ENCODE measurements at regions not wholly inside any gene's neighbourhood (a gene's known extent, or its start where the extent isn't known, plus 50 kb on each side); places are given as distances from the start of the nearest gene placed in this dataset.
"Not testable (repeated sequence)": the region's sequence is repeated elsewhere in the genome, so short reads cannot be mapped to it uniquely, and the experiment has no call there.

GRCh38 chr2:41334159-41334558, 713.7 kb upstream of the PKDCC start:
- Mint-ChIP-seq H3K36me3 (ENCODE audit: low read depth) (no peaks in the 10 kb centered on the region), H3K4me1 (no peaks in the 10 kb centered on the region), H3K27me3 (no peaks in the 10 kb centered on the region), H3K4me3 (no peak overlapping the region), H3K27ac (no peak overlapping the region), H3K9me3 (peaks cover 2% of the 10 kb centered on the region)
- no peak for DNase-seq
- CTCF ChIA-PET: no interaction called here
- POLR2A ChIA-PET: no interaction called here

DNA sequence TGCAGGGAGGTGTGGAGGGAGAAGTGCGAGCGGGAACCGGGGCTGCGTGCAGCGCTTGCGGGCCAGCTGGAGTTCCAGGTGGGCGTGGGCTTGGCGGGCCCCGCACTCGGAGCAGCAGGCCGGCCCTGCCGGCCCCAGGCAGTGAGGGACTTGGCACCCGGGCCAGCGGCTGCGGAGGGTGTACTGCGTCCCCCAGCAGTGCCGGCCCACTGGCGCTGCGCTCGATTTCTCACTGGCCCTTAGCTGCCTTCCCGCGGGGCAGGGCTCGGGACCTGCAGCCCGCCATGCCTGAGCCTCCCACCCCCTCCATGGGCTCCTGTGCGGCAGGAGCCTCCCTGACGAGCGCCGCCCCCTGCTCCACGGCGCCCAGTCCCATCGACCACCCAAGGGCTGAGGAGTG, 712.2 kb upstream of the PKDCC start:
- POLR2A ChIA-PET; CTCF ChIA-PET; H3K36me3 Mint-ChIP-seq (ENCODE audit: low read depth); H3K4me3 Mint-ChIP-seq; H3K27ac Mint-ChIP-seq; H3K9me3 Mint-ChIP-seq; H3K4me1 Mint-ChIP-seq; H3K27me3 Mint-ChIP-seq; DNase-seq: not testable (repeated sequence)

DNA sequence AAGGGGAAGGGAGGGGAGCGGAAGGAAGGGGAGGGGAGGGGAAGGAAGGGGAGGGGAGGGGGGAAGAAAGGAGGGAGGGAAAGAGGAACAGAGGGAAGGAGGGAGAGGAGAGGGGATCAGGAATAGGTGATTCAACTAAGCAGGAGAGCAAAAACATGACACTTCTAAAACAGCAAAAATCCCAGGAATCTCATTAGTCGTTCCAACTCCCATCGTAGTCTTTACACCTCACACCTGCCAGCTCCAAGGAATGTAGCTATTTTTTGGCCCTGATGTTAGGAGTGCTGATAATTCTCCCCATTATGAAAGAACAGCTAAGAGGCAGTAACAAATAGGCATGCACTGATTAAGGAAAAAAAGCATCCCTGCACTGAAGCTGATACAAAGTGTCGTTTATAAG, 709.9 kb upstream of the PKDCC start:
- Mint-ChIP-seq H3K36me3 (ENCODE audit: low read depth) (no peaks in the 10 kb centered on the region), H3K27me3 (no peaks in the 10 kb centered on the region), H3K4me1 (no peaks in the 10 kb centered on the region), H3K4me3 (no peak overlapping the region), H3K9me3 (peaks cover 4% of the 10 kb centered on the region), H3K27ac (no peak overlapping the region)
- ChIA-PET POLR2A (no interaction called here), CTCF (no interaction called here)
- no peak for DNase-seq

GRCh38 chr2:41344529-41344928, 703.3 kb upstream of the PKDCC start:
- H3K4me3 Mint-ChIP-seq: no peak overlapping the region
- CTCF ChIA-PET: no interaction called here
- H3K27ac Mint-ChIP-seq: no peak overlapping the region

GRCh38 chr2:41353060-41353459, 694.8 kb upstream of the PKDCC start:
- CTCF ChIA-PET: no interaction called here
- no peaks in the 10 kb centered on the region for H3K27me3 Mint-ChIP-seq
- POLR2A ChIA-PET: no interaction called here
- no peaks in the 10 kb centered on the region for H3K9me3 Mint-ChIP-seq
- H3K36me3 Mint-ChIP-seq (ENCODE audit: low read depth): no peaks in the 10 kb centered on the region
- no peak for DNase-seq
- no peak overlapping the region for H3K27ac Mint-ChIP-seq
- no peaks in the 10 kb centered on the region for H3K4me1 Mint-ChIP-seq
- H3K4me3 Mint-ChIP-seq: no peak overlapping the region

More at GRCh38 chr2:41344529-41344928, 703.3 kb upstream of the PKDCC start:
- Mint-ChIP-seq H3K4me1 (no peaks in the 10 kb centered on the region), H3K36me3 (ENCODE audit: low read depth) (no peaks in the 10 kb centered on the region), H3K9me3 (peaks cover 3% of the 10 kb centered on the region), H3K27me3 (no peaks in the 10 kb centered on the region)
- POLR2A ChIA-PET: no interaction called here
- DNase-seq: no peak

DNA sequence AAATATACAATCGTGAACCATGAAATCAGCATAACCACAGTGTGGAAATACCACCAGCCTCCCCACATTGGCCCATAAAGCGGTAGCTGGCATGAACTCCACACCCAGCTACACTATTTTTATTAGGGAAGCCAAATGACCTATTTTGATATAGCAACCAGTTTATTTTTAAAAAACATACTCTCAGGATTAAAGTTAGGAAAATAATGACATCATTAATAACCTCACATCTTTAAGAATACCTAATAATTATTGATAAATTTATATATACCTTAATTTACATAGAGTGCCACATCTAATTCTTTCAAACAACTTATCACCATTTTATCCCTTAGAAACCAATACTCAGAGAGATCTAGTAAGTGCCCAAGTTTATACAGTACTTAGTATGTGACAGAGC, 692.0 kb upstream of the PKDCC start:
- ChIA-PET POLR2A (no interaction called here), CTCF (no interaction called here)
- H3K27me3 Mint-ChIP-seq: no peaks in the 10 kb centered on the region
- H3K9me3 Mint-ChIP-seq: no peaks in the 10 kb centered on the region
- H3K27ac Mint-ChIP-seq: no peak overlapping the region
- DNase-seq: no peak
- no peak overlapping the region for H3K4me3 Mint-ChIP-seq
- no peaks in the 10 kb centered on the region for H3K36me3 Mint-ChIP-seq (ENCODE audit: low read depth)
- H3K4me1 Mint-ChIP-seq: no peaks in the 10 kb centered on the region

- no peaks in the 10 kb centered on the region for H3K27me3 Mint-ChIP-seq
- peaks cover 6% of the 10 kb centered on the region for H3K9me3 Mint-ChIP-seq
- ChIA-PET POLR2A (no interaction called here), CTCF (no interaction called here)
- H3K4me3 Mint-ChIP-seq: no peak overlapping the region
- H3K27ac Mint-ChIP-seq: no peak overlapping the region
- no peak for DNase-seq
- H3K4me1 Mint-ChIP-seq: no peaks in the 10 kb centered on the region
- no peaks in the 10 kb centered on the region for H3K36me3 Mint-ChIP-seq (ENCODE audit: low read depth)
Measured at GRCh38 chr2:41364842-41365241, 683.0 kb upstream of the PKDCC start.

- Mint-ChIP-seq H3K27ac (no peak overlapping the region), H3K4me1 (no peaks in the 10 kb centered on the region), H3K27me3 (no peaks in the 10 kb centered on the region), H3K9me3 (peaks cover 2% of the 10 kb centered on the region), H3K4me3 (no peak overlapping the region), H3K36me3 (ENCODE audit: low read depth) (no peaks in the 10 kb centered on the region)
- CTCF ChIA-PET: no interaction called here
- no peak for DNase-seq
- POLR2A ChIA-PET: no interaction called here
Measured at GRCh38 chr2:41375901-41376300, 671.9 kb upstream of the PKDCC start.

GRCh38 chr2:41377837-41378236, 670.0 kb upstream of the PKDCC start:
- H3K27me3 Mint-ChIP-seq: no peaks in the 10 kb centered on the region
- no peak overlapping the region for H3K27ac Mint-ChIP-seq
- no peak overlapping the region for H3K4me3 Mint-ChIP-seq
- no peaks in the 10 kb centered on the region for H3K9me3 Mint-ChIP-seq
- CTCF ChIA-PET: no interaction called here
- no peaks in the 10 kb centered on the region for H3K36me3 Mint-ChIP-seq (ENCODE audit: low read depth)
- POLR2A ChIA-PET: no interaction called here
- no peak for DNase-seq
- H3K4me1 Mint-ChIP-seq: no peaks in the 10 kb centered on the region

DNA sequence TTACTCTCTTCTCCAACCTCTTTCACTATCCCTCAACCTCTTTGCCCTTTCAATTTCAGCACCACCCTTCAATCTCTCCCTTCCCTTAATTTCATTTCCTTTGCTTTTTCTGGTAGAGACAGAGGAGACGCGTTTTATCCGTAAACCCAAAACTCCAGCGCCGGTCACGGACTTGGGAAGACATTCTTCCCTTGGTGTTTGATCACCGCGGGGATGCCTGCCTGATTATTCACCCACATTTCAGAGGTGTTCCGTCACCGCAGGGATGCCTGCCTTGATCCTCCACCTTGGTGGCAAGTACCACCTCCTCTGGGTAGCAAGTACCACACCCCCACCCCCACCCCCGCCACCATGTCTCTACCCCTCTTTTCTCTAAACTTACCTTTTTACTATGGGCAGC, 669.4 kb upstream of the PKDCC start:
- DNase-seq: no peak
- H3K27ac Mint-ChIP-seq: no peak overlapping the region
- H3K4me1 Mint-ChIP-seq: no peaks in the 10 kb centered on the region
- ChIA-PET POLR2A (no interaction called here), CTCF (no interaction called here)
- H3K36me3 Mint-ChIP-seq (ENCODE audit: low read depth): no peaks in the 10 kb centered on the region
- H3K4me3 Mint-ChIP-seq: no peak overlapping the region
- no peaks in the 10 kb centered on the region for H3K9me3 Mint-ChIP-seq
- no peaks in the 10 kb centered on the region for H3K27me3 Mint-ChIP-seq

DNA sequence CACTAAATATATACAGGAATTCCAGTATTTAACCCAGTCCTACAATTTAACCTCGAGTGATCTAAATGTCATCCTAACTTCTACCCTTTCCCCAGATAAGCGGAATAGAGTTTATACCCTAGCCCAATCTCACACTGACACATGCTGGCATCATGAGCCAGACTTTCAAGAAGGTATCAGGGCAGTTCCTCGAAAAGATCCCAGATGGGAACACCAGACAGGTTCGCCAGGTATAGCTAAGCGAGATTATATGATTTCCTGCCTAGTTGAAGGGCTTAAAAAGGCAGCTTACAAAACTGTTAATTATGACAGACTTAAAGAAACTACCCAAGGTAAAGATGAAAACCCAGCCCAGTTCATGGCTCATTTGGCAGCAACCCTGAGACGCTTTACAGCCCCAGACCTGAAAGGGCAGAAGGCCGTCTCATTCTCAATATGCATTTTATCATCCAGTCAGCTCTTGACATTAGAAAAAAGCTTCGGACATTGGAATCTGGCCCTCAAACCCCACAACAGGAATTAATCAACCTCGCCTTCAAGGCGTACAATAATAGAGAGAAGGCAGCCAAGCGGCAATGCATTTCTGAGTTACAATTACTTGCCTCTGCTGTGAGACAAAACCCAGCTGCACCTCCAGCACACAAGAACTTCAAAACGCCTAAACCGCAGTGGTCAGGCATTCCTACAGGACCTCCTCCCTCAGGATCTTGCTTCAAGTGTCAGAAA, 668.2 kb upstream of the PKDCC start:
- ChIA-PET POLR2A (no interaction called here), CTCF (no interaction called here)
- no peaks in the 10 kb centered on the region for H3K27me3 Mint-ChIP-seq
- no peak overlapping the region for H3K4me3 Mint-ChIP-seq
- no peak overlapping the region for H3K27ac Mint-ChIP-seq
- H3K4me1 Mint-ChIP-seq: no peaks in the 10 kb centered on the region
- H3K9me3 Mint-ChIP-seq: no peaks in the 10 kb centered on the region
- no peaks in the 10 kb centered on the region for H3K36me3 Mint-ChIP-seq (ENCODE audit: low read depth)
- no peak for DNase-seq

- H3K4me1 Mint-ChIP-seq: no peaks in the 10 kb centered on the region
- ChIA-PET CTCF (no interaction called here), POLR2A (no interaction called here)
Measured at GRCh38 chr2:41381701-41382100, 666.1 kb upstream of the PKDCC start.

DNA sequence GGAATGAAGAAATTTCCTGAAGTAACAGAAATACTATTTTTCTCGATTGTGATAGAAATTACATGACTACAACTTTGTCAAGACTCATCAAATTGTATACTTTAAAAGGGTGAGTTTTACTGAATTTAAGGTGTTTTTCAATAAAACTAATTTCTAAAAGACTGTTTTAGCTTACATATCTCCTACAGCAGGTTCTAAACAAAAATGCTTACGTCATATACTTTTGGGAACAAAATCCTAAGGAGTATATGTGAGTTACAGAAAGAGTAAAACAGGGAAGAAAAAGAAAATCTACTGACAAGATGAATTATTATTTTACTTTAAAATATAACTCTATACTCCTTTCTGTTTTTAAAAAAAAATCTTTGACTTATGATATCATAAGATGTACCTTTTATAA, 660.3 kb upstream of the PKDCC start:
- no peaks in the 10 kb centered on the region for H3K36me3 Mint-ChIP-seq (ENCODE audit: low read depth)
- CTCF ChIA-PET: no interaction called here

More at GRCh38 chr2:41381701-41382100, 666.1 kb upstream of the PKDCC start:
- H3K36me3 Mint-ChIP-seq (ENCODE audit: low read depth): no peaks in the 10 kb centered on the region
- no peaks in the 10 kb centered on the region for H3K27me3 Mint-ChIP-seq
- H3K27ac Mint-ChIP-seq: no peak overlapping the region
- H3K4me3 Mint-ChIP-seq: no peak overlapping the region
- H3K9me3 Mint-ChIP-seq: no peaks in the 10 kb centered on the region
- no peak for DNase-seq

GRCh38 chr2:41393621-41394020, 654.2 kb upstream of the PKDCC start:
- ChIA-PET CTCF (no interaction called here), POLR2A (interaction anchor here (0.7 kb wide), 1 partner anchor 619 kb away, joined by 3 read pairs; no protein-coding TSS in a partner anchor)

More for the DNA sequence above, 660.3 kb upstream of the PKDCC start:
- POLR2A ChIA-PET: no interaction called here
- H3K27ac Mint-ChIP-seq: no peak overlapping the region
- no peak overlapping the region for H3K4me3 Mint-ChIP-seq
- H3K4me1 Mint-ChIP-seq: no peaks in the 10 kb centered on the region
- no peak for DNase-seq
- no peaks in the 10 kb centered on the region for H3K27me3 Mint-ChIP-seq
- H3K9me3 Mint-ChIP-seq: no peaks in the 10 kb centered on the region

More at GRCh38 chr2:41393621-41394020, 654.2 kb upstream of the PKDCC start:
- H3K4me1 Mint-ChIP-seq: no peaks in the 10 kb centered on the region
- no peak overlapping the region for H3K27ac Mint-ChIP-seq
- no peak for DNase-seq
- no peaks in the 10 kb centered on the region for H3K36me3 Mint-ChIP-seq (ENCODE audit: low read depth)
- H3K27me3 Mint-ChIP-seq: no peaks in the 10 kb centered on the region
- no peaks in the 10 kb centered on the region for H3K9me3 Mint-ChIP-seq
- no peak overlapping the region for H3K4me3 Mint-ChIP-seq

All from activated CD4-positive, alpha-beta memory T cell treated with anti-CD3 and anti-CD28 coated beads, Interleukin-2, amount 10 ng/mL, durations not matched to agents 7 days and 5 days (primary cell).